Muscle of back (tissue), 3 donors: ENCODE measurements at regions not wholly inside any gene's neighbourhood (a gene's known extent, or its start where the extent isn't known, plus 50 kb on each side); places are given as distances from the start of the nearest gene placed in this dataset.

Experiments
- DNase-seq, 3 donors: peaks; one replicate each; pipeline versions ENCODE4 v3.0.0 to v3.0.0-alpha.2; 2013

DNA sequence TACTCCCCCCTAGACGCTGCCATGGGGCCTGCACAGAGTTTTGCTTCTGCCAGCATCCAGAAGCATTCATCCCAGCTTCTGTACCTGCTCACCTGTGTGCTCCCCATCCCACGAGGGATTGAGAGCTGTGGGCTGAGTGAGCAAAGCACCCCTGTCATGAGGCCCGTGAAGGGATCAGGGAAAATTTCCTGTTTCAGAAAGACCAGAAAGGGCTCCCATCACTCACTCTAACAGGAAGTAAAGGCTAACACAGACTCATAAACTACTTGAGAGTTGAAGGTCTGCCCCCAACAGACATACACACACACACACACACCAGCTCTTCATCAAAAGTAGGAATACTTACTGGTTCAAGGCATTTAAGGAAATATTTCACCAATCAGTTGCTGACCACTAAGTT lies 256.5 kb upstream of the NT5E start:
- no peak for DNase-seq

DNA sequence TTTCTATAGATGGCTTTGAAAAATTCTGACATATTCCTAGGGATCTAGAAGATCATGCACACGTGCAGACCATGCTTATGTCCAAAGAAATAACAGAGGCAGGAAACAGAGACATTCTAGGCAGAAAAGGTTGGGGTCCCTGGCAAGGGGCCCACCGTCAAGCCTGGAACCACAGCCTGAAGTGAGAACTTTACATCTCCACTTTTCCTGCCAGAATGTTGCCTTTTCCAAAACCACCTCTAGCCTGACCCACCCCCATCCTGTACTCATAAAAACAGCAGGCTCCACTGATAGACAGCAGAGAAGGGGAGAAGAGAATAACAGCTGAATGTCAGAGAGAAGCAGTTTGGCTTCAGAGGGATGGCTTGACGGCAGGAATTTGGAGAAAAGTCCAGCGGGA lies 257.3 kb upstream of the NT5E start:
- DNase-seq = no peak

DNA sequence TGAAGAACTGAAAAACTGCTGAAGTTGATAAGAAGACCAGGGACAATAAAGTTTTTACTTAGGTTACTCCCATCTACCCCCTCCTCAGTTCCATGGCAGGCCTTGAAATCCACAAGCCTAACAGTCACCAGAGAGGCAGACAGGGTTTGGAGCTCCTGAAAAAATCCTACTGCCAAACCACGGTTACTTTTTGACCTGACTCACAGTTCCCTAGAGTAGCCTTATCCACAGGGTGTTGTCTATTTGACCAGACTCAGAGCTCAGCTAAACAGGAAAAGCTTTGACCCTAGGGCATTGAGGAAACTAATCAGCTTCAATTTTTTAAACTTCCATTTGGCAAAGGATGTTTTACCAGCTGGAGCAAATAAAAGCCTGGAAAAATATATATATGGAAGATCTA lies 257.7 kb upstream of the NT5E start:
- peak in 1 of 3 donors; percentile 33 for DNase-seq

DNA sequence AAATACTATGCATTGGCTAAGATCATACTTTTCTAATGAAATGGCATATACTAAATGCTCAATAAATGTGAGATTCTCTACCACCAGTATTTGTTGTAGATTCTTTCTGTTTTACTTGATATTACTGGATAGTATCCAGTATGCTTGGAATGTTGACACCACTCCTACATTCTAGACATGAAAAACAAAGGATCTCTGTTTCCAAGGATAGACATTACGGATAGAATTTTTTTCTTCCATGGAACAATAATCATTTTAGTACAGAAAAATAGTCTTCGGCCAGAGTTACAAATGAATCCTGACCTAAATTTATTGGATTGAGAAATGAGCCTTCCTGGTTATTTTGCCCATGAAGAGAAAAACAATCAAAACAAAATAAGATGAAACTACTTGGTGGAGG lies 258.2 kb upstream of the NT5E start:
- DNase-seq = peak in 1 of 3 donors; percentile 39

DNA sequence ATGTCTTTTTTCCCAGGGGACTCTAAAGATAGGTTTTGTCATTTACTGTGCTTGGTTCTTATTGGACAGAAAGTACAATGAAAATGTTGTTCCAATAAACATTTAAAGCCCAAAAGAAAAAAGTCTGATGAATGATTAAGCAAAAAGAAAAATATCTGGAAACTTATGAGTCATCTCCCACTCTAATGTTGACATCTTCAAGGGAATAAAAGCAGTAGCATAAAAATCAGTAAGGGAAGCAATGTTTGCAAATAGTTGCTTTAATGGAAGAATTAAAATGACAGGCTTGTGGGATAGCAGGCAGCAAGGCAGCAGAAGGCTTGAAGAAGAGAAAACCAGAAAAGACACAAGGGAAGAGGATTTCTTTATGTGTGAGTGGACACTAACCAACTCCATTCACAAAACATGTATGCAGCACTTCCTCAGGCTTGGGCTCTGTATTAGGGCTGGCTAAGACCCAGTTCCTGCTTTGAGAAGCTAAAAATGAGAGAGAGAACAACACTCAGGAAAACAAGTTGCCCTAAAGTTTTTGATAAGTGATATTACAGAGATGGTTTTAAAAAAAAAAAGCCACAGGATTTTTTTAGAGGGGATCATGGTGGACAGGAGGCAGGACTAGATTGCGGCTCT lies 263.2 kb upstream of the NT5E start:
- peak in 2 of 3 donors; percentile 43 to 71 for DNase-seq

DNA sequence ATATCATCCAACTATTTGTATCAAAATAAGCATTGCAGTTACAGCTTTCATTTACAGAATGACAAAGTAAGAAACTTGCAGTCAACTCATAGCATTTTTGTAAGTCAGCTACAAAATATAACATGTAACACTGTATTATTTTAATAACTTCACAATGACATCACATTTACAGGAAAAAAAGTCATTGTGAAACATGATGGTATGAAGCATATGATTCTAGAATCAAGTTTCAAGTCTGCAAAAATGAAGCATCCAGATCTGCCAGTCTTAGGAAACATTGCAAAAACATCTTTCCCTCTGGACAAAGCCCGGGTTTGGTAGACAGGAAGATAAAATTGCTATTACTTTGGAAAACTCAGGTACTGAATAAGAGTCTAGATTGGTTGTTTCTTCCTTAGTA lies 263.9 kb upstream of the NT5E start:
- peak in 1 of 3 donors; percentile 29 for DNase-seq

DNA sequence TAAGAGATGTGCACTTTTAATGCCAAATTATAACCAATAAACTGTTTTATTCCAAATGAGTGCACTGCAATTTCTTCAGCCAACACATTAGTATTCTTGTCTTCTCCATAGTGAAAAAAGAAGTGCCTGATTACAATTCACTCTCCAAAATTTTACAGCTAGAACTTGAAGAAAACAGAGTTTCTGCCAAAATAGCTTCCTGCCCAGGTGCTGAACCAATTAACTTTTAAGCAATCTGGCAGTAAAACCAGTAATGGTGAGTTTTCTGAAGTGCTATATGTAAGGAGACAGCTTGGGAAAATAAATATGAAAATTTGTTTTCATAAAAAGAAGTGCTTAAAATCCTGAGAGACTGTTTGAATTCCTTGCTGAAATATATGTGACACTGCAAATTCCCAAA lies 266.0 kb upstream of the NT5E start:
- DNase-seq = peak in 1 of 3 donors; percentile 25

DNA sequence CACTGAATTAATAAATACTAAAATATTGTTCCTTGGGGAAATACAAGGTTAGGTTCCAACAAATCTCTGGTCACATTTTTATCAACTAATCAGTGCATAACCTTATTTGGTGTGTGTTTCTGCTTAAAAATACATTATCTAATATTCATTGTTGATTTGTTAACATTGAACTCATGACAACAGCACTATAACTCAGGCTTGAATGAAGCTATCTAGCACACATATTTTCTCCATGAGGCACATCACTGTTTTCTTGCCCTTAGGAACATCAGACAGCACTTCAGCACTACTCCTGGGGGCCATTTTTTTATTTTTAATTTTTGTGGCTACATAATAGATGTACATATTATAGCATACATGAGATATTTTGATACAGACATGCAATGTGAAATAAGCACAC lies 277.2 kb upstream of the NT5E start:
- peak in 1 of 3 donors; percentile 43 for DNase-seq

DNA sequence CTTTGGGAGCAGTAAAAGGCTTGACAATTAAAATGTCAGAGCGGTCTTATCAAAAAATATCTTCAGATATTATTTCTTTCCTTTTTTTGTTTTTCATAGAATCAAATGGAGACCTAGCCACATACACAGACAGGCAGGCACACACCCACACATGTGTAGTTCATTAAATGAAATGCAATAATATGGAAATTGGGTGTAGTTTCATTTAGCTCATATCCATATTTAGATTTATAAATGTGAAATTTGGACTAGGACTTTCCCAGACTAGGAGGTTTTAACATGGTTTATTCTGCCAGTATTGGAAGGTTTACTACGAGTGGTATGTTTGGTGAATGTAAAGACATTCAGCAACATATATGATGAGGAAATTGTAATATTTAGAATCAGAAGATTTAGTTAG lies 277.7 kb upstream of the NT5E start:
- DNase-seq = peak in 1 of 3 donors; percentile 26

DNA sequence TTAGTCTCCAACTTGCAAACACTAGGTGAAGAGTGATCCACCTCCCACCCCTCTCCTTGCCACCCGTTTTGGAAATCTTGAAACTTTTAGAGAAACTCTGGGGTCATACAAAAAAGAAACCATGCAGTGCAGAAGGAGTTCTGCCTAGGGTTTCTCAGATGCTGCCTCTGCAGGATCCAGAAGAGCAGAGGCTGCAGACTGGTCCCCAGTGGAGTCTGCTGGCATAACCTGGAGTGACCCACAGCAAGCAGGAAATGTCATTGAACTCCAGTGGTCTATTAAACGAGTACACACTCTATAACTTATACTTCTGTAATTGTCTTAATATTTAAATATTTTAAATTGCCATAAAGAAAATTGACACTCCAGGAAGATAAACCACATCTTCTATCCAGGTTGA lies 280.7 kb upstream of the NT5E start:
- DNase-seq = no peak

DNA sequence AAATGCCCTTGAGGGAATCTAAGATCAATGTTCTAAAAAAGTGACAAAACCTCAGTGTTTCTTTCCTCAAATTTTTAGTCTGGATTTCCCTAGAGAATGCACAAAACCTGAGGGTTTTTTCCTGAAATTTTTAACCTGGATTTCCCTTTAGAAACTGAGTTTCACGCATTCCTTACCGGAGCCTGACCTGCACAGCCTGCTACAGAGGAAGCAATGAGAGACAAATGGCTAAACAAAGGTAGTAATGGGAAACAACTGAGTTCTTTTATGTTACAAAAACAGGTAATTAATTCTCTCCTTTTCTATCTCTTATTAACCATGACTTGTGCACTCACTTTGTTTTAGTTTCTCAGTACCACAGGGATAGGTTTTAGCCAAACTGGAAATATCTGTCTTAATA lies 281.7 kb upstream of the NT5E start:
- no peak for DNase-seq

DNA sequence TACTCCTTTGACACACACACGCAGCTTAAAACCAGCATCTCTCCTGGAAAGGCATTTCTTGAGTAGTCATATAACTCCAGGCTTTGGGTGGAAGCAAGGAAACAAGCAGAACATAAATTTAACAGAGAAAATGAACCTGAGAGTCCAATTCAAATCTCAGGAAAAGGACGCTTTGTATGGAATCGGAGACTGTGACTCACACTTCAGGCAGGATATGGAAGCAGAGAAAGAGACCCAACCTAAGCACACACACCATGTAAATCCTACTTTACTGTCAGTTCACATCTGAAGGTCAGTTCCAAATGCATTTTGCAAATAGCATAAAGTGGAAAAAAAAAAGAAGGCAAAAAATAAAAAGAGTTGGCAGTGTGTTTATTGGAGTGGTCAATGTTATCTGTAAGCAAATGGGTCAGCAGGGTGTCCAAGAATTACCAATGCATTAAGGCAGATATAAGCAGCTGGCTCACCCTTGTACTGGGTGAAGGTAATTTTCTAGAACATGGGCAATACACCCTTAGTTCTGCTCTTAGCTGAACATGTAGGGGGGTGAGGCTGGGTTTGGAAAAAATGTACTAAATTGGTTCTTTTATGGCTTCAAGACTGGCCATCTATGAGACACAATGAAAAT lies 283.7 kb upstream of the NT5E start:
- DNase-seq = no peak

DNA sequence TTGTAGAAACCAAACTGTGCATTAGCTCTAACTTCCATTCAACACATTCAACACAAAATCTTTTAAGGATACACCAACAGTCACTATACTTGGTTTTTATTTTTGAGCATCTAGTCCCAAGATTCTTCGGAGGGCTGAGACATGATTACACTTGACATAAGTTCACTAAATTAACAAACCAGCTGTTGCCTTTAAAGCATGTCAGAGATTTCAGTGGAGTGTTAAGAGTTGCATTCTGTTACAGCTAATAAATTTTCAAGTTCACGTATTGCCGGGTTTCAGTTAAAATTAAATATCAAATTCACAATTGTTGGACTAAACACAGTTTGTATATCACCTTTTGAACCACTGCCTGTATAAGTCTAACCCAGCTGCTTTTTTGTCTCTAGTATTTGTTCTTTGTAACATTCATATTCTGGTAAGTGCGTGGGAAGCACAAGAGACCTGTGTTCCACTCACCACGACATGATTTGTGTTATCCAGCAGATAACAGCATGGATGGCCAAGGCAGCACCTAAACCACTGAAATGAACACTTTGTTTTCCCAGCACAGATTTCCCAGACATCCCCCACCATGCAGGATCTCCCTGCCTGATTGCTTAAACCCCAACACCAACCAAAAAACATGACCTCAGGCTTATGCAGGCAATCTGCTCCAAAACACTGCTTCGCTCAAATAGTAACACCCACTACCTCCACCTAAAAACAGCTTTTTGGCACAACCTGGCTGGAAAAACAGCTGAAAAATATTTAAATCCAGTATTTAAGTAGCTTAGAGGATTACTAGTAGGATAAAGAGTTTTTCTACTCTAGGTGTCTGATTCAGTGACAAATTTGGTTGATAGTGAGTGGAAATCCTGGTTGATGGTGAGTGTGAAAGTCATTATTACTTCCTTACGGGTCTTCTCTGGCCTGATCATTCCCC lies 286.5 kb upstream of the NT5E start:
- DNase-seq = peak in 2 of 3 donors; percentile 13 to 69

DNA sequence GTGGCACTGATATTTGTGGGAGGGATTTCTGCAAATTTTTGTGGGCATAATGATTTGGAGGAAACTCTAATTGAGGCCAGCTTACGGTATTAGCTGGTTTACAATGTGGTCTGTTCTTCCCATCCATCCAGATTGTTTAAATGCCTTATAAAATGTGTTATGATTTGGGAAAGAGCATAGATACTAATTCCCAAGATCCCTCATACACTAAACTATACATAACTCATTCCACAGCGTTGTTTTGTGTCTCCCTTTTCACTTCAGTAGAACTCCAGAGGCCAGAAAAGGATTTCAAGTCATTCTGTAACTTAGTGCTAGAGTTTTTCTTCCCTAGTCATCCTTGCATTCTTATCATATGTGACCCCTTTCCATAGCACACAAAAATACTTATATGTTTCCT lies 292.6 kb upstream of the NT5E start:
- no peak for DNase-seq

DNA sequence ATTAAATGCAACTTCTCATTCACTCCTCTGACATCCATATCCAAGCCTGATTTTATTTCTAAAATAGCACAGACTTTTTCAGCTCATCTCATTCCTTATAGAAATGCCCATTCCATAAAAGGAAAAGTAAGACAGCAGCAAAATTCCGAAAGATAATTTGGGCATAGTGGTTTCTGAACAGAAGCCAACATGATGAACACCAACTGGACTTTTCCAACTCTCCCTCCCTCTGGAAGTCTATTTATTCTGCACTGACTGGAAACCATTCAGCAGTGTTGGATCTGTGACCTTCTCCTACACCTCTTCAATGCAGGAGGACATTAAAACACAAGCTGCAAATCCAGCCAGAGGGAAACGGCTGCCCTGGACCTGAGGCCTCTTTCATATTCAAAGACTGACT lies 306.2 kb upstream of the NT5E start:
- no peak for DNase-seq

DNA sequence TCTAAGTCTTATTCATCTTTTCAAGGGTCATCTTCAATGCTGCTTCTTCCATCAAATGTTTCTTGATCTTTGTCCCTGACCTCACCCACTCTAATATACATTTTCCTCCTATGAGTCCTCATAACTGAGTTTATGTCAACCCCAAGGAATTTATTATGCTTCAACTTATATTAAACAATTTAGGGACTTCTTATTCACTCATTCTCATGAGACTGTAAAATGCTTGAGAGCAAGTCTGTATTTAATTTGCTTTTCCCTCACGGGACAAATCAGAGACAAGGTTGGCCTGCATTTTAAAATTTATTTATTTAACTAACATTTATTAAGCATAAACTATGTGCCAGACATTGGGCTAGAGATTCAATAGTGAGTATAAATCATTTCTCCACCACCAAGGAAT lies 312.0 kb upstream of the NT5E start:
- DNase-seq = peak in 1 of 3 donors; percentile 56

DNA sequence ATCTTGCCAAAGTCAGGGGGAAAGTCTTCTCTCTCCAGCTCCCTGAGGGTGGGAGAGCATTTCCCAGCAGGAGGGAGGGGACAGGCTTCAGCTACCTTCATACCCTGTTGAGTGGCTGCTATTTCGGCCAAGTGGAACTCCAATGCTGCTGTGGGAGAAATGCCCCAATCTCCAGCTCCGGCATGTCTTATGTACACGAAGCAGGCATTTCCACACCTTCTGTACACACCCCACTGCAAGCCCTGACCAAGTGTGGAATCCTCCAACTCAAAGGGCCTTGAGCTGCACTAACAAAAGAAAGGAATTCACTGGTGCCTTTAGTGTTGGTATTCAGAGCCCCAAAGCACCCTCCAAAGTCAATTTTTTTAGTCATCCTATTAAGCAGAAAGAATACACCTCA lies 313.6 kb upstream of the NT5E start:
- DNase-seq = no peak

DNA sequence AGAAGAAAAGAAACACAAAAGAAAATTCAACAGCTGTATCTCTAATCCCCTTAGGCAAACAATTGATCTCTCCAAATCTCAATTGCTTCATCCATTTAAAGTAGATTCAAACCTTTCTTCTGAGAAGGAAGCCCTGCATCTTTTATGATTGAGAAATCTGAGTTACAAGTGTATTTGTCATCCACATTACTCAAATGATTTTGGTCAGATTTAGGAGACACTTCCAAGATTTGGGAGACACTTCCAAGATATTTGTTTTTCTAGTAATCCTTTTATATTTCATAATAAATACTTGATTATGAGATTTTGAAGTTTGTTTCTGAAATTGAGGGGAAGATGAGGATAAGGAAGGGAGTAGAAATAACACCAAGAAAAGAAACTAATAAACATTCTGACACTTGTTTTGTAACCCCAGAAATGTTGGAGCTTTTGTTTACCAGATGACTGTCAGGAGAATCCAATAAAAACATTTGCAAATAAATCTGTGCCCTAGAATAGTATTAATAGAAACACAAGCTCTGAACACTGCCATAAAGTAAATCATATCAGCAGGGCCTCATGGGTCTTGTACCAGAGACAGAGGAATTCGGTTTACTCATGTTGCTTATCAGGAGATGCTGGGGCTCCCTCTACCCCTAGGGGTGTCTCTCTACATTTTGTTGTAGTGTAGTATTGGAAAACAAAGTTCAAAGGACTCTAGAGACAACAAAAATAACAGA lies 314.3 kb upstream of the NT5E start:
- DNase-seq = peak in 2 of 3 donors; percentile 37 to 64

DNA sequence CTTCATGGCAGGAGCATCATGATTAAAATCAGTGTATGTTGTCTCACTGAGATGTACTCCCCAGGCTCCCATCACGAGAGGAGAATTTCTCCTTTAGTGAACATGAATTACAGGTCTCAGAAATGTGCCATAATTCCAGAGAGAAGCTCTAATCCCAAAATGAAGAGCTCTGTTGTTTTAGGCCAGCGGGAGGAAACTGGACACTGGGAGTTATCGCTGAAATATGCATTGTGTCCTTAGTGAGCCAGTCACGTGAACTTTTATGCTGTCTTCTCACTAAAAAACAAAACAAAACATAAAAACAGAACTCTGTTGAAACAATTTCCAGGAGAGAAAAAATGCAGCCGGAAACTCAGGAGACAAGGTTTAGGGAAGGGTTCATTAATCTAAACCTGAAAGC lies 315.7 kb upstream of the NT5E start:
- DNase-seq = peak in 1 of 3 donors; percentile 48

DNA sequence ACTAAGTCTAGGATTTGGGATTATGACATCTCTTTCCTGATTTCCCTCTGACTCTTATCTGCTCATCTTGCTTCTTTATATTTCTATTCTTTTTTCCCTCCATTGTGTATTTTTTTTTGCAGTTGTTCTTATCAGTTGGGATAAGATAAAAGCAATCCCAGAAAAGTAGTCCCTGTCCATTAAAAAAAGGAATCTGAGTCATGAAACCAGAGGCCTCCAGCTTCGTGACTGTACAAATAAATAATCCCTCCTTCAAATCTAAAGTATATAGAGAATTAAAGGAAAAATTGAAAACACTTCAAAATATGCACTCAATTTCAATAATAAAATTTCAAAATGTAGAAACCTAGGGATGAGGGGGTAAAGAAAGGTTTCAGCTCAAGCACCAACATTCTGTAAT lies 317.8 kb upstream of the NT5E start:
- DNase-seq = no peak

DNA sequence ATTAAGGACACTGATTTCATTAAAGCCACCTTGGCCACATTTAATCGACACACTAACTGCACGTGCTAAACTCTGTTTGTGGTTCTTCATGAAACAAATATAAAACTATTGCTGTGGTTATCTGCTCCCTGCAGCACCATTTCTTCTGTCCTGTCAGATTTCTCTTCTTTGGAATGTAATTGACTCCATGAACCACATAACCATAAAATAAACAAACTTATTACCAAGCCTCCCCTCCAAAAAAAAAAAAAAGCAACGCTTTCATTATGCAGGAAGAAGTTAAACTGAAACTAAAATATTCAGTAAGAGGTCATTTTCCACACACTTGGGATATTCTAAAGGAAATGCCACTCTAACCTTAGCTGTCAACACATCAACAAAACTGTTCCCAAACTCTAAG lies 319.1 kb upstream of the NT5E start:
- DNase-seq = no peak

DNA sequence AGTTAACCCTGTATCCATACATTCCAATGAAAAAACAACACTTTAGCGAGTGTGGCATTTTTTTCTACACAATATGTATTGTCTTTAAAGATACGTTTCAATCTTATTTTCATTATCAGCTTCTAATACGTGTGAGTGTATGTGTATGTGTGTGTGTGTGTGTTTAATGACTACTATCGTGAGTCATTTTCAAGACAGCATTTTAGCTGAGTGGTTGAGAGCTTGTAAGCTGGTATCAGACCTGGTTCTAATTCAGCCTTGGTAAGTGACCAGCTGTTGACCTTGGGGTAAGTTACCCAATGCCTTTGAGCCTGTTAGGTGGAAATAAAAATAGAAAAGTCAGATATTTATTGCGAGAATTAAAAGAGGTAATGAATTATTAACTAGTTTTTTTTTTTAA lies 320.0 kb upstream of the NT5E start:
- no peak for DNase-seq
